ENCODE measurements at regions not wholly inside any gene's neighbourhood (a gene's known extent, or its start where the extent isn't known, plus 50 kb on each side); places are given as distances from the start of the nearest gene placed in this dataset.

DNA sequence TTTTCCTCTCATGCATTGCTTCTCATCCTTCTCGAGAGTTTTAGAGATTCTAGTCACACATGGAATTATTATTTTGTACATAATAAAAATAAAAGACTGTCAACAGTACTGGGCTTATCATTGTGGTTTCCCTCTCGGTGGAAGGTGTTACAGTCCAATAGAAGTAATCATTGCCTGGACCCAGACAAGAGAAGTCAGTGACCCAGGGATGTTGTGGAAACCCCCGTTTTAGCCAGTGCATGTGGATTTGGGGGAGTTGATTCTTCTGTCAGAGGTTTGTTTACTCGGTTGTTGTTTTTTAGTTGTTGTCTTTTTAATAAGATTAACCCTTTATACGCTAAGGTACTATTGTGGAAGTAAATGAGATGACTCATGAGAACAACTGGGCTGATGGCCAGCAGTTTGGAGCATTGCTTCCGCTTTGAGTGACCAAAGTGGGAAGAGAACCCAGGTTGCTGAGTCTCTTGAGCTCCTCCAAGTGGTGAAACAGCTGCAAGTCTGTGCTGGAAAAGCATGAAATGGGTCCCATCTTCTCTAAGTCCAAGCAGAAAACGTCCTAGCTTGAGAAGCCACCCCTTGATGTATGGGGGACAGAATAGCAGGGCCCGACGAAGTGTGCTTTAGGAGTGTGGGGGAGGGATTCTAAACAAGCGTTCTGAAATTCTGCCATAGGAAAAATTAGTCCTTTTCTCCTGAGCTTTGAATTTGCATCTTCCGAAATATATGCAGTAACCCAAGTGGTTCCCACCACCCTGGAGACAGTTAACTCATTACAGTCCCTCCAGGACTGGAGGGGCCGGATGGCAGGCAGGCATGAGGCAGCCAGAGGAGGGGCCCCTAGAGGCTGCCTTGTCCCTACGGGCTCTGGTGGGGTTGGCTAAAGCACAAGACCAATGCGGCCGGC is 61.8 kb upstream of the GPR45 start:
- H3K27me3 ChIP-seq = no peaks in the 10 kb centered on the region
- intact Hi-C loops (cut with DNase I) = no loop called here
- TF ChIP-seq CTCF (IDR thresholded peaks at IDR 0.05) = peak; percentile 26
- no peaks in the 10 kb centered on the region for H3K36me3 ChIP-seq
- H3K9me3 ChIP-seq = no peaks in the 10 kb centered on the region
- H3K4me1 ChIP-seq = peaks cover 11% of the 10 kb centered on the region
- DNase-seq = peak; percentile 77
- H3K4me3 ChIP-seq = no peak overlapping the region
- H3K27ac ChIP-seq = peak overlapping the region; percentile 69
- no peak overlapping the region for H3K9ac ChIP-seq (ENCODE audit: low read depth in 2 of 2, low read length in 2 of 2)

- Histone ChIP-seq H3K36me3 (no peaks in the 10 kb centered on the region), H3K9ac (ENCODE audit: low read depth in 2 of 2, low read length in 2 of 2) (no peak overlapping the region), H3K27ac (peak overlapping the region; percentile 69), H3K4me3 (no peak overlapping the region), H3K27me3 (no peaks in the 10 kb centered on the region), H3K9me3 (no peaks in the 10 kb centered on the region), H3K4me1 (peaks cover 11% of the 10 kb centered on the region)
- intact Hi-C loops (cut with DNase I) = no loop called here
- TF ChIP-seq CTCF (IDR thresholded peaks at IDR 0.05) = no peak
- DNase-seq = peak; percentile 66
Measured at GRCh38 chr2:105180491-105180972, 61.0 kb upstream of the GPR45 start.

DNA sequence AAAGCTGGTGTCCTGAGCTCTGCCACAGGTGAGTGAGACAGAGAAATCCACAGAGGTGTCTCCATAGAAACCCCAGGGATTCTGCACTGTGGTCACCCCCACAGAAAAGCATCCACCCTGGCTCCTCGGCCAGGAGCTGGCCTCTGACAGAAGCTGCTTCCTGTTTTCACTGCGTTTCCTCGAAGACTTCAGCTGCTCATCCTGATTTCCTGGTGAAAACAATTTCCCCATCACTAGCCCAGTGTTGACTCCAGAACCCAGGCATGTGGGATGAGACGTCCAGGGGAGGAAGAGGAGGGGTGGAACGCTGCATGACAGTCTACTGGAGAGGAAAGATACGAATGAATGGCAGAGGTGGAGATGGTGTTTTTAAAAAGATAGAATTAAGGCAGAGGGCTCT is 60.3 kb upstream of the GPR45 start:
- H3K27ac ChIP-seq = peak overlapping the region; percentile 69
- H3K9me3 ChIP-seq = no peaks in the 10 kb centered on the region
- H3K9ac ChIP-seq (ENCODE audit: low read depth in 2 of 2, low read length in 2 of 2) = no peak overlapping the region
- no peaks in the 10 kb centered on the region for H3K36me3 ChIP-seq
- DNase-seq = peak; percentile 25
- H3K4me1 ChIP-seq = peaks cover 11% of the 10 kb centered on the region
- intact Hi-C loops (cut with DNase I) = no loop called here
- no peak for TF ChIP-seq CTCF (IDR thresholded peaks at IDR 0.05)
- H3K4me3 ChIP-seq = no peak overlapping the region
- H3K27me3 ChIP-seq = no peaks in the 10 kb centered on the region

- intact Hi-C loops (cut with DNase I) = no loop called here
- no peak overlapping the region for H3K27ac ChIP-seq
- H3K36me3 ChIP-seq = no peaks in the 10 kb centered on the region
- H3K4me3 ChIP-seq = no peak overlapping the region
- TF ChIP-seq CTCF (IDR thresholded peaks at IDR 0.05) = no peak
- H3K4me1 ChIP-seq = peaks cover 11% of the 10 kb centered on the region
- no peaks in the 10 kb centered on the region for H3K27me3 ChIP-seq
- H3K9me3 ChIP-seq = no peaks in the 10 kb centered on the region
- no peak for DNase-seq
- H3K9ac ChIP-seq (ENCODE audit: low read depth in 2 of 2, low read length in 2 of 2) = no peak overlapping the region
Measured at GRCh38 chr2:105183555-105184323, 57.8 kb upstream of the GPR45 start.

DNA sequence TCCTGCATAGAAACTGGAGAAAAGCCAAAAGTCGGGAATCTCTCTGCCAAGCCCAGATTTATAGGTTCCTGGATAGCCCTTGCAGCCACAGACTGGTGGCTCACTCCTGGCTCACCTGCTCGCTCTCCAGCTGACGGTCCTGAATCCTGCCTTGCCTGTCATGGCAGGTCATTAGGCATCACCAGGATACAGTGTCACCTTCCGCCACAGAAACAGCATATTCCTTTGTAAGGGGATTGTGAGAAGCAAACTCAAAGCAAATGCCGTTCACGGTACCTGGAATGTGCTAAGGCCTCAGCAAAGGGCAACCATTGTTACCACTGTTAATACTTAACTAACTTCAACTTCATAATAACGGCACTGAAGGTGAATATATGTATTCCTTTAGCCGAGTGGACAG is 57.1 kb upstream of the GPR45 start:
- no peaks in the 10 kb centered on the region for H3K27me3 ChIP-seq
- TF ChIP-seq CTCF (IDR thresholded peaks at IDR 0.05) = no peak
- H3K9ac ChIP-seq (ENCODE audit: low read depth in 2 of 2, low read length in 2 of 2) = no peak overlapping the region
- intact Hi-C loops (cut with DNase I) = no loop called here
- H3K27ac ChIP-seq = peak overlapping the region; percentile 5
- no peaks in the 10 kb centered on the region for H3K36me3 ChIP-seq
- no peak overlapping the region for H3K4me3 ChIP-seq
- peak; percentile 49 for DNase-seq
- peaks cover 11% of the 10 kb centered on the region for H3K4me1 ChIP-seq
- H3K9me3 ChIP-seq = no peaks in the 10 kb centered on the region
